ENCODE measurements at regions not wholly inside any gene's neighbourhood (a gene's known extent, or its start where the extent isn't known, plus 50 kb on each side); places are given as distances from the start of the nearest gene placed in this dataset.

GRCh38 chr2:136323935-136324334 is 206.0 kb upstream of the CXCR4 start:
- TF ChIP-seq, protein P1, sequence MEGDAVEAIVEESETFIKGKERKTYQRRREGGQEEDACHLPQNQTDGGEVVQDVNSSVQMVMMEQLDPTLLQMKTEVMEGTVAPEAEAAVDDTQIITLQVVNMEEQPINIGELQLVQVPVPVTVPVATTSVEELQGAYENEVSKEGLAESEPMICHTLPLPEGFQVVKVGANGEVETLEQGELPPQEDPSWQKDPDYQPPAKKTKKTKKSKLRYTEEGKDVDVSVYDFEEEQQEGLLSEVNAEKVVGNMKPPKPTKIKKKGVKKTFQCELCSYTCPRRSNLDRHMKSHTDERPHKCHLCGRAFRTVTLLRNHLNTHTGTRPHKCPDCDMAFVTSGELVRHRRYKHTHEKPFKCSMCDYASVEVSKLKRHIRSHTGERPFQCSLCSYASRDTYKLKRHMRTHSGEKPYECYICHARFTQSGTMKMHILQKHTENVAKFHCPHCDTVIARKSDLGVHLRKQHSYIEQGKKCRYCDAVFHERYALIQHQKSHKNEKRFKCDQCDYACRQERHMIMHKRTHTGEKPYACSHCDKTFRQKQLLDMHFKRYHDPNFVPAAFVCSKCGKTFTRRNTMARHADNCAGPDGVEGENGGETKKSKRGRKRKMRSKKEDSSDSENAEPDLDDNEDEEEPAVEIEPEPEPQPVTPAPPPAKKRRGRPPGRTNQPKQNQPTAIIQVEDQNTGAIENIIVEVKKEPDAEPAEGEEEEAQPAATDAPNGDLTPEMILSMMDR (IDR thresholded peaks at IDR 0.05): no peak
- no peak for TF ChIP-seq POLR2A (IDR thresholded peaks at IDR 0.05)
- TF ChIP-seq EP300 (IDR thresholded peaks at IDR 0.05): no peak
- no peak for TF ChIP-seq POLR2AphosphoS5 (IDR thresholded peaks at IDR 0.05)

All from gastroesophageal sphincter (tissue), 3 donors.